Activated T-cell treated with anti-CD3 and anti-CD28 coated beads for 48 hours (primary cell): ENCODE measurements at regions not wholly inside any gene's neighbourhood (a gene's known extent, or its start where the extent isn't known, plus 50 kb on each side); places are given as distances from the start of the nearest gene placed in this dataset.

Experiments used
- DNase-seq: peaks from one replicate; pipeline ENCODE4 v3.0.0-alpha.2; 2020; ENCODE audit warnings: low read depth

- no peak for DNase-seq
These were observed 108.8 kb downstream of the SQOR start for GRCh38 chr15:45743426-45744235.

- DNase-seq, result no peak
These were observed 109.4 kb downstream of the SQOR start for GRCh38 chr15:45744236-45744589.

- no peak for DNase-seq
These were observed 112.6 kb downstream of the SQOR start for GRCh38 chr15:45747426-45747825.

- DNase-seq, result no peak
These were observed 116.8 kb downstream of the SQOR start for GRCh38 chr15:45751629-45752028.

- DNase-seq, result no peak
These were observed 125.1 kb downstream of the SQOR start for GRCh38 chr15:45759936-45760335.

- no peak for DNase-seq
These were observed 127.9 kb downstream of the SQOR start for GRCh38 chr15:45762726-45763125.

- DNase-seq, result no peak
These were observed 128.5 kb downstream of the SQOR start for GRCh38 chr15:45763170-45763869.

GRCh38 chr15:45773149-45773548, 138.3 kb downstream of the SQOR start:
- DNase-seq, result no peak

- no peak for DNase-seq
These were observed 141.9 kb downstream of the SQOR start for GRCh38 chr15:45776772-45777171.

- DNase-seq, result no peak
These were observed 143.0 kb downstream of the SQOR start for GRCh38 chr15:45777781-45778180.

- DNase-seq, result no peak
These were observed 145.5 kb downstream of the SQOR start for GRCh38 chr15:45780352-45780751.

GRCh38 chr15:45784656-45785055, 149.8 kb downstream of the SQOR start:
- no peak for DNase-seq

- DNase-seq, result no peak
These were observed 151.1 kb downstream of the SQOR start for GRCh38 chr15:45785897-45786296.

- no peak for DNase-seq
These were observed 155.6 kb downstream of the SQOR start for GRCh38 chr15:45790325-45790943.

GRCh38 chr15:45794304-45794703, 159.5 kb downstream of the SQOR start:
- DNase-seq, result no peak

GRCh38 chr15:45794712-45795439, 160.0 kb downstream of the SQOR start:
- no peak for DNase-seq

GRCh38 chr15:45795440-45796069, 160.7 kb downstream of the SQOR start:
- no peak for DNase-seq

GRCh38 chr15:45796433-45796832, 161.6 kb downstream of the SQOR start:
- DNase-seq, result no peak

- DNase-seq, result no peak
These were observed 164.7 kb downstream of the SQOR start for GRCh38 chr15:45799508-45799907.

- no peak for DNase-seq
These were observed 166.7 kb downstream of the SQOR start for GRCh38 chr15:45801543-45801942.

GRCh38 chr15:45802140-45802539, 167.3 kb downstream of the SQOR start:
- no peak for DNase-seq

- no peak for DNase-seq
These were observed 169.2 kb downstream of the SQOR start for GRCh38 chr15:45804028-45804427.
